HG02884 (cell line): ENCODE measurements at regions not wholly inside any gene's neighbourhood (a gene's known extent, or its start where the extent isn't known, plus 50 kb on each side); places are given as distances from the start of the nearest gene placed in this dataset.
A peak's percentile ranks its signal among the peaks of the same experiment; 100 is the strongest.
"Not testable (repeated sequence)": the region's sequence is repeated elsewhere in the genome, so short reads cannot be mapped to it uniquely, and the experiment has no call there.

Experiments used
- ATAC-seq: cut with Tn5 transposase; IDR thresholded peaks from one replicate; pipeline ENCODE4 v1.9.1; 2021; ENCODE audit warnings: mild to moderate bottlenecking, moderate library complexity; ENCODE audit not compliant: unreplicated experiment

DNA sequence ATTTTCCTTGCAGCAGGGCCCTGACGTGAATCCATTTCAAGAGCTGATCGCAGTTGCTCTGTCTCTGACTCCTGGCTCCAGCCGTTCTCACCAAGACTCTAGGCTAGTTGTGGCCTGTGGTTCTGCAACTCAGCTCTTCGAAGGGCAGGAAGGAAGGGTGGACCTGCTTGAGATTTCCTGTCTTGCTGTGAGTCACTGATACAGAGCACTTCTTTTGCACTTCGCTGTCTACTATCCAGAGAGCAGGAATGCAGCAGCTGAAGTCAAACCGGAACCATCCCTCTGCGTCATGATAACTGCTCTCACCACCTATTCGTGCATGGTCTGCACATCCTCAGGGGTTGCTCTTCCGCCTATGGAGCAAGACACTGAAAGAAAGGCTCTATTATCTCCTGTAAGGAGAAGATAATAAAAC lies 59.7 kb downstream of the RAP2B start:
- ATAC-seq: peak; percentile 98

DNA sequence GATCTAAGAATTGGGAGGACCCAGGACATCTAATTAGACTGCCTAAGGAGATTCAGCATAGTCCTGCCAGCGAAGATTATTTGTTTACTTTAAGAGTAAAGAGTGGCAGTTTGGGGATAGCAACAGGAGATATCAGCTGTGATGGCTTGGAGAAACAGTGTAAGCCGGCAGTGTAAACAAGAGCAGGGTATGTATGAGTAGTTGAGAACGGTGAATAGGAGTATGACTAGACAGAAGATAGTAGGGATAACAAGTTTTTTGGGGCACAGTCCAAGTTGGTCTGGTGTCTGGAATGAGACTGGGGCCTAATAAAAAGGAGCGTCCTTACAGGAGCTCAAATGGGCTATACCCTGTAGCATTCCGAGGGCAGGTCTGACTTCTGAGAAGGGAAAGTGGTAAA lies 64.9 kb downstream of the RAP2B start:
- not testable (repeated sequence) for ATAC-seq

DNA sequence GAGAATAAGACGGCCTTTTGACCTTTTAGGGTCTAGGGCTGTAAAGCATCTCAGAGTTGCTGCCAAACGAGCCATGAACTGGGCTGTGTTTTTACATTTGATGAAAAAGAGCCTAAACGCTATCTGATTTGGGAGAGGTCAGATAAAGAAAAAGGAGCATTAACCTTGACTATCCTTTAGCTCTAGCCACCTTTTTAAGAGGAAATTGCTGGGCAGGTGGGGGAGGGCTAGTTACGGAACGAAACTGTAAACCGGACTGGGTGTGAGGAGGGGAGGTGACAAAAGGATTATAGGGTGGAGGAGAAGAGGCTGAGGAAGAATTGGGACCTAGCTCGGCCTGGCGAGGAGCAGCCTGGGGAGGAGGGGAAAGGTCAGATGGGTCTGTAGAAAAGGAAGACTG lies 68.4 kb downstream of the RAP2B start:
- ATAC-seq: not testable (repeated sequence)

DNA sequence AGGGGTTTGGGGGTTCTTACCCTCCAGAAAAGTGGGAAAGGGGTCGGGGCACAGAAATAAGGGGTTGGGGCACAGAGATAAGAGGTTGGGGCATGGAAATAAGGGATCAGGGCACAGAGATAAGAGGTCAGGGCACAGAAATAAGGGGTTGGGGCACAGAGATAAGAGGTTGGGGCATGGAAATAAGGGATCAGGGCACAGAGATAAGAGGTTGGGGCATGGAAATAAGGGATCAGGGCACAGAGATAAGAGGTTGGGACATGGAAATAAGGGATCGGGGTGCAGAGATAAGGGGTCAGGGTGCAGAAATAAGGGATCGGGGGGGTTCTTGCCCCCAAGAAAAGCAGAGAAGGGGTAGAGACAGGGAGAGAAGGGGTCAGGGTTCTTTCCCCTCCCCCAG lies 69.2 kb downstream of the RAP2B start:
- ATAC-seq: not testable (repeated sequence)

DNA sequence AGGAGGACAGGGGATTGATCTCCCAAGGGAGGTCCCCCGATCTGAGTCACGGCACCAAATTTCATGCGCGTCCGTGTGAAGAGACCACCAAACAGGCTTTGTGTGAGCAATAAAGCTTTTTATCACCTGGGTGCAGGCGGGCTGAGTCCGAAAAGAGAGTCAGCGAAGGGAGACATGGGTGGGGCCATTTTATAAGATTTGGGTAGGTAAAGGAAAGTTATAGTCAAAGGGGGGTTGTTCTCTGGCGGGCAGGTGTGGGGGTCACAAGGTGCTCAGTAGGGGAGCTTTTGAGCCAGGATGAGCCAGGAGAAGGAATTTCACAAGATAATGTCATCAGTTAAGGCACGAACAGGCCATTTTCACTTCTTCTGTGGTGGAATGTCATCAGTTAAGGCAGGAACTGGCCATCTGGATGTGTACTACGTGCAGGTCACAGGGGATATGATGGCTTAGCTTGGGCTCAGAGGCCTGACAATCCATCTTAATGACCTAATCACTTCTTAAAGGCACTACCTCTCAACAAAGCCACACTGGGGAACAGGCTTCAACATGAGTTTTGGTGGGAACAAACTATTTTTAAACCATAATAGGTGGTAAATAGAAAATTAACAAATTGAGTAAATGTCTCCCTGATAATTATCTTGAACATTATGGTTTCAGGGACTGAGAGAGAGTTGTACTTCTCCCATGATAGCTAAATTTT lies 70.2 kb downstream of the RAP2B start:
- not testable (repeated sequence) for ATAC-seq

DNA sequence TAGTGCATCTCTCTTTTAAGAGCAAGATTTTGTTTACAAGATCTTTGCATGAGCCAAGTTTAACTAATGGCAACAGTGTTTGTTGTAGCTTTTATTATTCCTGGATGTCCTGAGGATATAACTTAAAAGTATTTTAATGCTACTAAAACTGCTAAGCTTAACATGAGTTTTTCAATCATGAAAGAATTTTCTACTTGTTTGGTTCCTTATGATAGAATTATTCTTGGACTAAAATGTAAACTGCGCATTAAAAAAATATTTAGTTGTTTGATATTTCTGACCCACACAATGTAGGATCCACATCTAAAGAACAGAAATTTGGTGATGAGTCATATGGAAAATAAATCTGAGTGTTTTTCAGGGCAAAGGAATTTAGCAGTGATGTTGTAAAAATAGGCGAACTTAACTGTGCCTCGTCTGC lies 70.8 kb downstream of the RAP2B start:
- ATAC-seq: no peak

DNA sequence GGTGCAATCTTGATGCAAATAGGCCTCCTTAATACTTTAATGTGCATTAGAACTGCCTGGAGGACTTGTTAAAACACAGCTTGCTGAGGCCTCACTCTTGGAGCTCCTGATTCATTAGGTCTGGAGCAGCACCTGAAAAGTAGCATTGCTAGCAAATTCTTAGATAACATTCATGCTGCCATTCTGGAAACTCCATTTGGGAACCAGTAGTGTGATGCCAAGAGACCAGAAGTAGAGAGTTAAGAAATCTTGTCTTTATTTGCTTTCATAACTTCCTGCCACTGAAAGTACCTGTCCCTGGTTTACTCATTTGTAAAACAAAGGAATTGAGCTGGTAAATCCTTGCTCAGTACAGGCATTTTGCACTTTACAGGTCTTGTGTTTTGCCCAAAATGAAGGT lies 72.0 kb downstream of the RAP2B start:
- no peak for ATAC-seq

DNA sequence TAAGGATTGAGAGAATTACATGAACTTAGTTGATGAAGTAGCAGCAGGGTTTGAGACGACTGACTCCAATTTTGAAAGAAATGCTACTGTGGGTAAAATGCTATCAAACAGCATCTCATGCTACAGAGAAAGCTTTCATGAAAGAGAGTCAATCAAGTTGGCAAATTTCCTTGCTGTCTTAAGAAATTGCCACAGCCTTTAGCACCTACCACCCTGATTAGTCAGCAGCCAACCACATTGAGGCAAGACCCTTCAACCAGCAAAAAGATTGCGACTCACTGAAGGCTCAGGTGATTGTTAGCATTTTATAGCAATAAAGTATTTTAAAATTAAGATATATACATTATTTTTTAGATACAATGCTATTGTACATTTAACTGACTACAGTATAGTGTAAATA lies 80.9 kb downstream of the RAP2B start:
- ATAC-seq: no peak

DNA sequence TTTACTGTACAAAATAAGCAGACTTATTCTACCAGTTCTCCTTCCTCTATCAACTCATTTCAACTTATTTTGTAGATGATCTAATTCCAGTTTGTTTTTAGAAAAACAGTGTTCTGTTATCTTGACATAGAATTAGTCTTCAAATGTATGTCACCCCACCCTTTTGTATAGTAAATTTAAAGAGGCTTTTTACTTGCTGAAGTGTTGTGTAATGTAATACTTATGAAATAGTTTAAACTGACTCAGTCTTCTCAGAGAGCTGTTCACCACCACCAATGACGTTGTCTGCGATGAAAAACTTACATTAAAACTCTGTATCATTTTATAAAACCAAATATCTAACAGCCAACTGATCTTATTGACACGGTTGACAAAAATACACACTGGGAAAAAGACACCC lies 82.9 kb downstream of the RAP2B start:
- no peak for ATAC-seq

DNA sequence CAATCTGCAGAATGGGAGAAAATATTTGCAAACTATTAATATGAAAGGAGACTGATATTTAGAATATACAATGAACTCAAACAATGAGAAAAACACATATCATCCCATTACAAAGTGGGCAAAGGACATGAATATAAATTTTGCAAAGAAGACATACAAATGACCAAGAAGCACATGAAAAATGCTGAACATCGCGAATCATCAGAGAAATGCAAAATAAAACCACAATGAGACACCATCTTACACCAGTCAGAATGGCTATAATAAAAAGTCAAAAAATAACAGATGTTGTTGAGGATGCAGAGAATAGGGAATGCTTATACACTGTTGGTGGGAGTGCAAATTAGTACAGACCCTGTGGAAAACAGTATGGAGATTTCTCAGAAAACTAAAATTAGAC lies 83.6 kb downstream of the RAP2B start:
- ATAC-seq: no peak

DNA sequence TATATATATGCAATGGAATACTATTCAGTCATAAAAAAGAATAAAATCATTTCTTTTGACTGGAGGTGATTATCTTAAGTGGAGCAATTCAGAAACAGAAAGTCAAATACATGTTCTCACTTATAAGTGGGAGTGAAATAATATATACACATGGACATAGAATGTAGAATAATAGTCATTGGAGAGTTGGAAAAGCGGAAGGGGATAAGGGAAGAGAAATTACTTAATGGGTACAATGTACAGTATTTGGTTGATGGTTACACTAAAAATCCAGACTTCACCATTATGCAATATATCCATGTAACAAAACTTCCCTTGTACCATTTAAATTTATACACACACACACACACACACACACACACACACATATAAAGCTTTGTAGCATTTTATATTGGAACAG lies 84.3 kb downstream of the RAP2B start:
- no peak for ATAC-seq

DNA sequence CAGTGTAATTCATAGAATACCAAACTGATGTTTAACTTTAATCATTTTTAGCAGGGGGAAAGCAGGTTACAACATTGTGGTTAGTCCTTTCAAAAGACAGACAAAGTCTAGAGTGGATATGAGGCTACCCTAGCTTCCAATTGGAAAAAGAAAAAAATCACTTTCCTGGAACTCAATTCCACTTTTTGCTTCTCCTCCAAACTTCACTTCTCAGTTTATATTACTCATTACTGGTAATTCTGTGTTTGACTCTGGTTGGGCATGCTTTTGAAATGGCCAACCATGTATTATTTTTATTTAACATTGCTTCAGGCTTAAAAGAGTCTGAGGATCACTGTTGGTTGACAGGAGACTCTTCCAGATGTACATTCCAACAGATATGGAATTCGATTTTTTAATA lies 84.8 kb downstream of the RAP2B start:
- no peak for ATAC-seq

DNA sequence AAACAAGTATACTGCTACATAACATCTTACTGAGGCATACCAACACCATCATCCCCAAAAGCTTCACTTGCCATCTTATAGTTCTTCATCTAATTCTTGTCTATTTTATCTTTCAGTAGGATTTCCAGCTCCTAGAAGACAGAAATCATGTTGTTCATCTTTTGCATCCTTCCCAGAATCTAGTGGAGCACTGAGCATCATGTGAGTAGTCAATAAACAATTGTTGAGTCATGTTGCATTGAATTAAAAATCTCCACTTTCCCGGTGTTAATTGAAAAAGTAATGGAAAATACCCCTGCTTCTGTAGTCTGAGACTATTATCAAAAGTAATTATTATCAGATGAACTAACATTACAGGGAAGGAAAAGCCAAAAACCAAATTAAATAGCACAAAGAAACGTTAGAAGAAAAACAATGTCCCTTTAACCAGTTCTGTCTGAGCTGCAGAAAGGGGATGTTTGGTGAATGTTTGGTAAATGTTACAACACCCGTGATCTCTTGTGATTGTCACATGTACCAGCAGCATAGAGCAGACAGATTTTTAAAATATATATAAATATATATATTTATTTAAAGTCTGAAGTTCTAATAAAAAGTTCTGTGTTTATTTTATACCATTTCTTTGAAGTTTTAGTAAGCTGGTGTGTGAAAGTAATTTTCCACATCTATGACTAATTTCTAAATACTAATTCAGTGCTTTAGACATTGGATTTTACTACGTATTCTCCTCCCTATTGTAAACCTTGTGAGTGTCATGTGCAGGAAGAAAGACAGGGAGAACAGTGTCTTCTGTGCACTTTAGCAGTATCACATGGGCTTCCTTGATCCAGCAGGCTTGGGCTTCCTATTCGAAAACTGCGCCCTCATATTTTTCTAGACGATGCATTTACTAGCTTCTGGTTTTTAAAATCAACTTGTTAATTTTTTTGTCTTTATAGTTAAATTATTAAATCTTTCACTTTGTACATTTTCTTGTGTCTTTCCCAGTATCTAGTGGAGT lies 85.6 kb downstream of the RAP2B start:
- no peak for ATAC-seq

DNA sequence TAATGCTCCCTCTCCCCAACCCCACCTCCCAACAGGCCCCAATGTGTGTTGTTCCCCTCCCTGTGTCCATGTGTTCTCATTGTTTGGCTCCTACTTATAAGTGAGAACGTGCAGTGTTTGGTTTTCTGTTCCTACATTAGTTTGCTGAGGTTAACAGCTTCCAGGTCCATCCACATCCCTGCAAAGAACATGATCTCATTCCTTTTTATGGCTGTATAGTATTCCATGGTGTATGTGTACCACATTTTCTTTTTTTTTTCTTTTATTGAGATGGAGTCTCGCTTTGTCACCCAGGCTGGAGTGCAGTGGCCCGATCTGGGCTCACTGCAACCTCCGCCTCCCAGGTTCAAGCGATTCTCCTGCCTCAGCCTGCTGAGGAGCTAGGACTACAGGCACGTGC lies 86.8 kb downstream of the RAP2B start:
- not testable (repeated sequence) for ATAC-seq

DNA sequence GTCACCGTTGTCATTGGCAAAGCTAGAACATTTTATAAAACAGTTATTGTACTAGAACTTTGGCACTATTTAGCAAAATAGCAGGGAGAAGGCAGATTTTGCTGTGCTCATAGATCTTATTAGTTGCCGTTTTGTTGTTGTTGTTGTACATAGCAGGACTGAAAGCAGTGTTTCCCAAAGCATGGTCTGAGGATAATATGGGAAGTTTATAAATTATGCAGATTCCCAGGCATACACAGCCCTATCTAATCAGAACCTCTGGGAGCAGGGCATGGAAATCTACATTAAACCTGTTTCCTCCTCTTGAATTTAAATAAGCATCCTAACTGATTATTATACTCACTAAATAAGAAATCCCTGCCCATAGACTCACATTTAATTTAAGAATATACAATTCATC lies 87.9 kb downstream of the RAP2B start:
- no peak for ATAC-seq

DNA sequence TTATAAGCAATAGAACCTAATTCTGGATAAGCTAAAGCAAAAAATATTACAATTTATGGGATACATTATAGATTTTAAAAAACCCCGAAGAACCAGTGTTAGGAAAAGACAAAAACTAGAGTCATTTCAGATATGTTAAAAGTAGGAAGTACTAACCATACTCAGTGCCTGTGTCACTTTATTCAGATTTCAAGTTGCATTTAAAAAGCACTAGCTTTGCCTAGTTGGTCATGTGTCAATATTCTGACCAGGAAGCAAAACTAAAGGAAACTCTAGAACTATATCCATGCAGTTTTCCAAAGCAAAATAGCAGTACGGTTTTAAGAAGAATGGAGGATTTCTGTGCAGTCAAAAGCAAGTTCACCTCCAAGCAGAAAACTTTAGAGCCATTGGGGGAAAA lies 88.4 kb downstream of the RAP2B start:
- no peak for ATAC-seq

DNA sequence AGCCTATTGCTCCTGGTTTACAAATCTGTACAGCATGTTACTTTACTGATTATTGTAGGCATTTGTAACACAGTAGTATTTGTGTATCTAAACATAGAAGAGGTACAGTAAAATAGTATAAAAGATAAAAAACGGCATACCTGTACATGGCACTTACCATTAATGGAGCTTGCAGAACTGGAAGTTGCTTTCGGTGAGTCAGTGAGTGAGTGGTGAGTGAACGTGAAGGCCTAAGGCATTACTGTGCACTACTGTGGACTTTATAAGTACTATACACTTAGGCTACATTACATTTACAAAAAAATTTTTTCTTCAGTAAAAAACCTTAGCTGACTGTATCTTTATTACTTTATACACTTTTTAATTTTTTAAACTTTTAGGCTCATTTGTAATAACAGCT lies 90.9 kb downstream of the RAP2B start:
- no peak for ATAC-seq

DNA sequence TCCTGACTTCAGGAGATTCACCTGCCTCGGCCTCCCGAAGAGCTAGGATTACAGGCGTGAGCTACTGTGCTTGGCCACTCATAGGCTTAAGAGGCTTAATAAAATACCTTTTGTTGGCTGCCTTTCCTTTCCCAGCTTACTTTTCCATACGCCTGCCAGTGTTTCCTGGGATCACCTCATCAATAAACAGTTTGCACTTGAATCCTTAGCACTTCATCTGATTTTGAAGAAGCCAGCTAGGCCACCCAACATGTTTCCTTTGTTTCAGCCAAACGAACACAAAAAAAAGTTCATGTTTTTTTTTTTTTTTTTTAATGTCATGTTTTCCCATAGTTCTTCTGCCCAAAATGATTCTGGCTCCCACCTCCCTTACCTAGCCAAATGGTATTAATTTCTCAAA lies 92.3 kb downstream of the RAP2B start:
- no peak for ATAC-seq

DNA sequence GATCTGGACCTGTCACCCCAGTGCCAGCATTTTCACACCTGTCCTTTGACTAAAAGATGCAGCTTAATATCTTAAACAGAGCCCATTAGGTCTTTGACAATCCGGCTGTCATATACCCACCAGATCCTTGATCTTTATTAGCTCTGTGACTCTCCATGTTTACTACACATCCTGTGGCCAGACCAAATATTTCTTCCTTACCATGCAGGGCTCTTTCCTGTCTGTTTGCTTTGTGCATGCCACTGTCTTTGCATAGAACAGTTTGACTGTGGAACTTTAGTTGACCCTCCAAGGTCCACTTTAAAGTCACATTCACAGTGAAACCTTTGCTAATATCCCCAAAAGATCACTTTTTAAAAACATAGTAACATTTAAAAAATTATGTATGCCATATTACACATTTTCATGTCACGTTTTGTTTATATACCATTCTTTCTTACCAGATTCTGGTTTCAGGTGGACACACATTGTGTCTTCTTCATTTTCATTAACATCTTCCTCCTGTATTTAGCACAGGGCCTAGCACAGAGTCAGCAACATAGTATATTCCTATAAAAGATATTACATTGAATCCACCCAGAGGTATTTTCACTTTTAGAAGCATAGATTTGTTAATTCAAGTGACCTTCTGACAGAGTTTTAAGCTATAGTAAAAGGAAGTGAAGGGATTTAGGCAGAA lies 95.8 kb downstream of the RAP2B start:
- ATAC-seq: no peak

DNA sequence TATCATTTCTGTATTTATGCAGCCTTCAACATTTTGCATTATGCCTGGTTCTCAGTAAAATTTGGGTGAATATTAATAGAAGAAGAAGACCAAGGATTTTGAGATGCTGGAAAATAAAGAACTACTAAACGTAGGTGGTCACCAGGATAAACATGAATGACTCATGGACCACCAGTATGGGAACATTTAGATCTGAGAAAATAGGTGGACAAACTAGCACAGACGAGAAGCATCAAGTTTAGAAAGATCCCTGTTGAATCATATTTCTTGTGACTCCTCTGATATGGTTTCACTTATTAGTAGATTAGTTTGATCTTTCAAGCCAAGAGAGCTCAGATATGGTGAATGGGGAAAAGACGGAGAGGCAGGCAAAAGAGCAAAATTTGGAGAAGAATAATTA lies 97.9 kb downstream of the RAP2B start:
- no peak for ATAC-seq

DNA sequence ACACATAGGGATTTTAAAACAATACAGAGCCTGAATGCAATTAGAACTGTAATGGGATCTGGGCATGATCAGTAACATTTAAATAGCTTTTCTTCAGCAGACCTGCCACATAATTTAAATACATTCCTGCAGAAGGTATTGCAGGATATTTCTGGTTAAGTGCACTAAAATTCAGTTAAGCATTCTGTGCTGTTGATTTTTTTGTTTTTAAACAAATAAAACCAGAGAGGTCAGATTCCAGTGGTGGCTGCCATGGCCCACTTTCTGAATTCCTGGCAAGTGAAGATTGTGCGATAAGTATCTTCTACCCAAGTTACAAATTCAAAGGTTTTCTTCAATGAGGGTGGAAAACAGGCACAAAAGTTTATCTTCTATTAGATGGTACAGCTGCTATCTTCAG lies 98.7 kb downstream of the RAP2B start:
- no peak for ATAC-seq

DNA sequence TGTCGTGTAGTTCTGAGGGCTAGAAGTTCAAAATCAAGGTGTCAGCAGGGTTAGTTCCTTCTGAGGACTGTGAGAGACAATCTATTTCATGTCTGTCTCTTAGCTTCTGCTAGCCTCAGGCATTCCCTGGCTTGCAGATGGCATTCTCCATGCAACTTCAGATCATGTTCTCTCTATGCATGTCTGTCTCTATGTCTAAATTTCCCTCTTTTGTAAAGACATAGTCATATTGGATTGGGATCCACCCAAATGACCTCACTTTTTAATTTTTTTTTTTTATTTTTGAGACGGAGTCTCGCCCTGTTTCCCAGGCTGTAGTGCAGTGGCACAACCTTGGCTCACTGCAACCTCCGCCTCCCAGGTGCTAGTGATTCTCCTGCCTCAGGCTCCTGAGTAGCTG lies 104.6 kb downstream of the RAP2B start:
- no peak for ATAC-seq
